ENCODE measurements at regions not wholly inside any gene's neighbourhood (a gene's known extent, or its start where the extent isn't known, plus 50 kb on each side); places are given as distances from the start of the nearest gene placed in this dataset.
"Not testable (repeated sequence)": the region's sequence is repeated elsewhere in the genome, so short reads cannot be mapped to it uniquely, and the experiment has no call there.

DNA sequence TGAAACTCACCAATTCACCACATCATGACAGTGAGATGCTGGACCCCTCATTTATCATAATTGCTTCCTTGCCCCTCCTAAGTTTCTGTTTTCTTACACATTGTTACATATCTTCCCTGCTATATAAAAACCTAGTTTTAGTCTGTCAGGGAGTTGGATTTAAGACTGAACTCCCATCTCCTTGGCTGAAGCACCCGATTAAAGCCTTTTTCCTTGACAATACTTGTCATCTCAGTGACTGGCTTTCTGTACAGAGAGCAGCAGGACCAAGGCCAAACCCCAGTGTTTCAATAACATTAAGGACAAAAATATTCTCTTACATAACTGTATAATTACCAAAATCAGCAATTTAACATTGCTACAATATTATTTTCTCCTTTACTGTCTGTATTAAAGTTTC, 928.4 kb downstream of the TMTC2 start:
- DNase-seq (ENCODE audit: low read depth) = no peak
- TF ChIP-seq, protein P1, sequence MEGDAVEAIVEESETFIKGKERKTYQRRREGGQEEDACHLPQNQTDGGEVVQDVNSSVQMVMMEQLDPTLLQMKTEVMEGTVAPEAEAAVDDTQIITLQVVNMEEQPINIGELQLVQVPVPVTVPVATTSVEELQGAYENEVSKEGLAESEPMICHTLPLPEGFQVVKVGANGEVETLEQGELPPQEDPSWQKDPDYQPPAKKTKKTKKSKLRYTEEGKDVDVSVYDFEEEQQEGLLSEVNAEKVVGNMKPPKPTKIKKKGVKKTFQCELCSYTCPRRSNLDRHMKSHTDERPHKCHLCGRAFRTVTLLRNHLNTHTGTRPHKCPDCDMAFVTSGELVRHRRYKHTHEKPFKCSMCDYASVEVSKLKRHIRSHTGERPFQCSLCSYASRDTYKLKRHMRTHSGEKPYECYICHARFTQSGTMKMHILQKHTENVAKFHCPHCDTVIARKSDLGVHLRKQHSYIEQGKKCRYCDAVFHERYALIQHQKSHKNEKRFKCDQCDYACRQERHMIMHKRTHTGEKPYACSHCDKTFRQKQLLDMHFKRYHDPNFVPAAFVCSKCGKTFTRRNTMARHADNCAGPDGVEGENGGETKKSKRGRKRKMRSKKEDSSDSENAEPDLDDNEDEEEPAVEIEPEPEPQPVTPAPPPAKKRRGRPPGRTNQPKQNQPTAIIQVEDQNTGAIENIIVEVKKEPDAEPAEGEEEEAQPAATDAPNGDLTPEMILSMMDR (IDR thresholded peaks at IDR 0.05; ENCODE audit: low read depth, low read length, missing control alignments) = no peak

DNA sequence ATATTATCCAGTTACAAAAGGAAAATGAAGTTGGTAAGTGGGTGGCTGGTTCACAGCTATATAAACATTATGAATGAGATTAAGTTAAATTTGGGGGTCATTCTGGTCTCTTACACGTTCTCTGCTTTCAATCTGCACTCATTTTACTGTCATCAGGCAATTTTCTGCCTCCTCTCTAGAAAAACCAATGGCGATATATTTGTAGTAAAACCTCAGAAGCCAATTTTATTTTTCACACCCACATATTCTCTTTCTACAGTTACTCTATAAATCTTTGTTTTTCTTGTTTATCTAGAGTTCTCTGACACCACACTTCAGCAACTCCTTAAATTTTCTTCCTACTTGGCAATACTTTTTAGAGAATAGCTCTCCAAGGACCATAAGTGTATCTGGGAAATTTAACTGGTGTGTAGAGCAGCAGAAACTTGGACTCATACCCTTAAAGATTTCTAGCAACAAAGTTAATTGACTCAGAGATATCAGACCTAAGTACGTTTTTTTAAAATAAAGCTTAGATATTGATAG, 926.9 kb downstream of the TMTC2 start:
- DNase-seq (ENCODE audit: low read depth) = no peak
- H3K4me3 ChIP-seq (ENCODE audit: low read depth, low read length) = no peak overlapping the region
- TF ChIP-seq, protein P1 (IDR thresholded peaks at IDR 0.05; ENCODE audit: low read depth, low read length, missing control alignments) = no peak

More for the DNA sequence above, 928.4 kb downstream of the TMTC2 start:
- no peak overlapping the region for H3K4me3 ChIP-seq (ENCODE audit: low read depth, low read length)

DNA sequence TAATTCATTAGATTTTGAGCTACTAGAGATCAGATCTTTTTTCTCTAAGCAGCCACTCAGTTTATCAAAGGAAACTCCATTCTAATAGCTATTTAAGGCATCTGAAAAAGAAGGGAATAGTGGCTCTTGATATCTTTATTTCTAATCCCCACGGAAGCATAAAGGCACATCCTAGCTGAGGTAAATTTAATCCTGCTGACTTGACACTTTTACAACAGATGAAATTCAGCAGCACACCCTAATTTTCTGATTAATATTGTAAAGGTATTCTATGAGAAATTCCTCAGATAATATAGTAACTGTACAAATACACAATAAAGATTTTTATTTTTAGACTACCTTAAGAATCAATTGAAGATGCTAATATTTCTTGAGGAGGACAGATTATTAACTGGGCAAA, 916.4 kb downstream of the TMTC2 start:
- TF ChIP-seq, protein P1 (IDR thresholded peaks at IDR 0.05; ENCODE audit: low read depth, low read length, missing control alignments) = no peak
- no peak for DNase-seq (ENCODE audit: low read depth)
- no peak overlapping the region for H3K4me3 ChIP-seq (ENCODE audit: low read depth, low read length)

DNA sequence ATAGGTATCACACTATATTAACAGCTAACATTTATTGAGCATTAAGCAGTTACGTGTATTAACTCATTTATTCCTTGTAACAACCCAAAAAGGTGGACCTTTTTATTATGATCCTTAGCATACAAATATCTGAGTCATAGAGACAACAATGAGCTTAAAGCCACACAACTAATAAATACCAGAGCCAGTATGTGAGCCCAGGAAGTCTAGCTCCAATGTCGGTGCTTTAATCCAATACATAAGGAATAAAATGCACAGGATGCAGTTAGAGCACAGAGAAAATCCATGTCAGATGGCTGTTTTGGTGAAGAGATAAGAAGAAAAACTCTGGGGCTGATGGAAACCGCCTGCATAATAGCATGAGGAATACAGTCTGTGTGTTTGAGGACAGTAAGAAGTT, 888.6 kb downstream of the TMTC2 start:
- H3K4me3 ChIP-seq (ENCODE audit: low read depth, low read length) = no peak overlapping the region
- TF ChIP-seq, protein P1 (IDR thresholded peaks at IDR 0.05; ENCODE audit: low read depth, low read length, missing control alignments) = no peak
- no peak for DNase-seq (ENCODE audit: low read depth)

DNA sequence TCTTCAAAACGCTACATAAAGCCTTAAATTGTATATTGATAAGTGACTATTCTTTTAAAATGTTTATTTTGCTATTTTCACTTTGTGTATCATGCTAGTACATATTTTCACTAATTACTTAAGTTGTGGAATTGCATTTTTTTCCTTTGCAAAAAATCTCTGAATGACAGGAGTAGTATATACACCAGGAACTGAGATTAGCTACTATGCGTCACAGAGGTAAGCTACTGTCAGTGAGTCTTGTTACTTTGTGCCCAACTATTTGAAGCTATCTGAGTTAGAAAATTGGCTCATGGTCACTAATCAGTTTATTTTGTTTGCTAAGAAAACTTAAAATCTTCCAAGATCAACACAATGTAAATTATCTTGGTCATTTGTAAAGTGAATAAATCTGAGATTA, 887.4 kb downstream of the TMTC2 start:
- no peak for DNase-seq (ENCODE audit: low read depth)
- H3K4me3 ChIP-seq (ENCODE audit: low read depth, low read length) = no peak overlapping the region
- TF ChIP-seq, protein P1 (IDR thresholded peaks at IDR 0.05; ENCODE audit: low read depth, low read length, missing control alignments) = no peak

DNA sequence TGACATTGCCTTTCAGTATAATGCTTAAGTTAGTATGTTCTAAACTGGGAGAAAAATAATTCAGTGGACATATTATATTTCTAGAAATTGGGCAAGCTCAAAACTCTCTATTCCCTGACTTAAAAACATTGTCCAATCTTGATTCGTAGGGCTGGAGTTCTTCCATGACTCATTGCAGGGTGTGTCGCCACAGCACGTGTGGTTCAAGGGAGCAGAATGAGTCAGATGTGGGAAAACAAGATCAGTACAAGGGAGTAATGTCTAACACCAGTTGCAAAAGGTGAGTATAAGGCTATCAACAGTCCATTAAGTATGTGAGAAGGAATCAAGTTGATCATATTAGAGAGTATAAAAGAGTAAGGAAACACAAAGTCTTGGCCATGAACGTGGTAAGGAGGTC, 887.0 kb downstream of the TMTC2 start:
- H3K4me3 ChIP-seq (ENCODE audit: low read depth, low read length) = no peak overlapping the region
- TF ChIP-seq, protein P1 (IDR thresholded peaks at IDR 0.05; ENCODE audit: low read depth, low read length, missing control alignments) = no peak
- no peak for DNase-seq (ENCODE audit: low read depth)

DNA sequence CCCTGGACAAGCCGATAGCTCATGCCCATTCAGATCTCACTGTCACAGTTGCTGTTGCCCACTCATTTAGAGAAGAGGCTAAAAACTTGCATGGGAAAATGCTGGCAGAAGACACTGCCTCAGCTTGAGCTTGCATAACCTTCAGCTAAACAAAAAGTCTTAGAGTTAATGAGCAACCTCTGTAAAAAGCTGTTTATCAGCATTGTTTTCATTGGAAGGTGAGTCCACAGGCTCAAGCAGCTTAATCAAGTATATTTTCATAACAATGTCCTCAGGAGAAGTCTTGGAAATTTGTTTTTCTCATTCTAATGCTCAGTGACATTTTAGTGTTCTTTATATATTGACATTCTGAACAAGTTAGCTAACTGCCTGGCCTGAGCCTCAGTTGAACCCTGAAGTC, 872.9 kb downstream of the TMTC2 start:
- TF ChIP-seq, protein P1 (IDR thresholded peaks at IDR 0.05; ENCODE audit: low read depth, low read length, missing control alignments) = no peak
- H3K4me3 ChIP-seq (ENCODE audit: low read depth, low read length) = no peak overlapping the region
- no peak for DNase-seq (ENCODE audit: low read depth)

DNA sequence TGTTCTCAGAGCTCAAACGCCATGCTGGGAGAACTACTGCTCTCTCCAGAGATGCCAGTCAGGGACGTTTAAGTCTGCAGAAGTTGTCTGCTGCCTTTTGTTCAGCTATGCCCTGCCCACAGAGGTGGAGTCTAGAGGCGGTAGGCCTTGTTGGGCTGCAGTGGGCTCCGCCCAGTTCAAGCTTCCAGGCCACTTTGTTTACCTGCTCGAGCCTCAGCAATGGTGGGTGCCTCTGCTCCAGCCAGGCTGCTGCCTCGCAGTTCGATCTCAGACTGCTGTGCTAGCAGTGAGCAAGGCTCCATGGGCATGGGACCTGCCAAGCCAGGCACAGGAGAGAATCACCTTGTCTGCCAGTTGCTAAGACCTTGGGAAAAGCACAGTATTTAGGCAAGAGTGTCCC, 869.3 kb downstream of the TMTC2 start:
- DNase-seq (ENCODE audit: low read depth); H3K4me3 ChIP-seq (ENCODE audit: low read depth, low read length): not testable (repeated sequence)
